ENCODE measurements at regions not wholly inside any gene's neighbourhood (a gene's known extent, or its start where the extent isn't known, plus 50 kb on each side); places are given as distances from the start of the nearest gene placed in this dataset.

DNA sequence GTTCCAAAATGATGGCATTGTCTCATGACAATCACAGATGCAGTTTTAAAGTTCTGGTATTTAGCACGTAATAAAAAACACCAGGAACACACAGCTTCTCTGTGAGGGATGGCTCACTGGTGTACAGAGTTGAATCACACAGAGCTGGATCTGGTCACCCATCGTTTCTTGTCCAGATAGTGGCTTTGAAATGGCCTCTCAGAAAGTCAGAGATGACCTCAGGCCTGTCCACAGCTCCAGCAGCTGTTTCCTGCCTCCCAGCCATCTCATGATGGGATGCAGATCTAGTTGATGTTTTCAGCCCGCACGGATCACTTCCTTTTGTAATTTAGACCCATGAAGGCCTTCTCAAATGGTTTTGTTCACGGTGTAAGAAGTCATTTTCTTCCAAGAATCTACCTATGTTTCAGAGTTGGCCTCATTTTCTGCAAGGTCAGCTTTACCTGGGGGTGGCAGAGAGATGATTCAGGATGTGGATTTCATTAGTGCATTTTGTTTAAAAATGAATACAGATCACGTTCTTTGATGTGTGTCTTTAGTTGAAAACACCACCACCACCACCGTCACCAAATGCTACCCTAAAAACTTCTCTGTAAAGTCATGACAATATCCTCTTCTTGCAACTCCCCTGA is 166.2 kb downstream of the SNX10 start:
- H3K4me3 ChIP-seq (ENCODE audit: low read depth, low read length) = no peak overlapping the region
- DNase-seq (ENCODE audit: low read depth) = no peak
- no peak for TF ChIP-seq CTCF (IDR thresholded peaks at IDR 0.05; ENCODE audit: low read depth, low read length, missing control alignments)

DNA sequence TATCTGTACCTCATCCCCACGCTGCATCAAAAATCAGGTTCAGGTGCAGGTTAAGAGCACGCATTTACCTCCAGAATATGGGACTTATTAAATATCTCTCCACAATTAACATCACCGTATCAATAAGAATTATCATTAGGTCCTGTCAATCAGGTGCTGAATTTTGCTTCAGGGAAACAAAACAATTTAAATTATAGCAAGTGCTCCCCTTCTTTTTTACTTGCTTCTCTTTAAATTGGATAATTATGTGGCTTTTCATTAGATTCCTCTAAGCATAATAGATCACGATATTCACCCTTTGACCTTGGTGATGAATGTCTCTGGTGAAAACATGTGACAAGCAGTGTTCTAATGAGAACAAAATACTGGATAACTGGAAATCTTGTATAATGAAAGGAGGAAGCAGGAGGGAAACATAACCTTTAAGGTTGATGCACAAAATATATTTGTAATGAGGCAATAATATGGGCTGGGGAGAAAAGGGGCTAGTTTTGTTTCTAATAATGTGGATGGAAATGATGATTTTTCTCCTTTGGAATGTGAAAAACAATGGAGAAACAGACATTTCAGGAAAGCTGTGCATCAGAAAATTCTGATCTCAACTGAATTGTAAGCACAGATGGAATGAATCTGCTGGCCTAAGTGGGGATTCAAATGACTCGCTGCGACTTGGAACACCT is 166.9 kb downstream of the SNX10 start:
- TF ChIP-seq CTCF (IDR thresholded peaks at IDR 0.05; ENCODE audit: low read depth, low read length, missing control alignments) = no peak
- H3K4me3 ChIP-seq (ENCODE audit: low read depth, low read length) = no peak overlapping the region

GRCh38 chr7:26459540-26460193 is 168.0 kb downstream of the SNX10 start:
- TF ChIP-seq CTCF (IDR thresholded peaks at IDR 0.05; ENCODE audit: low read depth, low read length, missing control alignments) = no peak
- DNase-seq (ENCODE audit: low read depth) = no peak
- H3K4me3 ChIP-seq (ENCODE audit: low read depth, low read length) = no peak overlapping the region

More for the DNA sequence above, 166.9 kb downstream of the SNX10 start:
- no peak for DNase-seq (ENCODE audit: low read depth)

DNA sequence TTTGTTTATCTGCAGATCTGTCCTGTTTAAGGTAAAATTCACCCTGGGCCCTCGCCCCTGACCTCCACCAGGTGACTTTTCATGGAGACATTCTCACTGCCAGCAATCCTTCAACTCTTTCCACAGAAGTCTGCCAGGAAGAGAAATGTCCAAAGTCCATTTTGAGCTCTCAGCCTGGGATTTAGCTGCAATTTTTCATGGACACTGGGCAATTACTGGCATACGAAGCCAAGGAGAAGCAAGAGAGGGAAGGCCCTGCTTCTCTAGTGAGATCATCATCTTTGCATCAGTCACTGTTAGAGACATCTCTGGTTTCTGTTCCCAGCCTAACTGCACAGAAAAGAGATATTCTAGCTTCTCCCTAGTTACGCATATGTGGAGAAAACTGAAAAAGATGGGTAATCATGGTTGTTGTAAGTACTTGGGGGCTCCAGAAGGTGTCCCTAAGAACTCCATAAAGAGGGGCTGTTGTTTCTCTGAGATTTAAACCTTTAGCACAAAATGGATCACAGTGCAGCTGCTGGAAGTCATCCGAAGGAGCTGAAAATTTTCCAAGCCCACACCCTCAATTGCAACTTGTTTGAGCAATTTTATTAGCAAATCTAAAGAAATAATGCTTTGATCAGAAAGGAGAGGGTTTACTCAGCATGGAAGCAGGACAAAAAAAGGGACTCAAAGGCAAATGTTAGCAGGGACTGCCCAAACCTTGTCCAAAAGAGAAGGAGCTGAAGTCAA is 168.9 kb downstream of the SNX10 start:
- DNase-seq (ENCODE audit: low read depth) = no peak
- no peak overlapping the region for H3K4me3 ChIP-seq (ENCODE audit: low read depth, low read length)
- TF ChIP-seq CTCF (IDR thresholded peaks at IDR 0.05; ENCODE audit: low read depth, low read length, missing control alignments) = no peak

GRCh38 chr7:26461518-26461917 is 169.9 kb downstream of the SNX10 start:
- no peak for DNase-seq (ENCODE audit: low read depth)
- TF ChIP-seq CTCF (IDR thresholded peaks at IDR 0.05; ENCODE audit: low read depth, low read length, missing control alignments) = no peak
- H3K4me3 ChIP-seq (ENCODE audit: low read depth, low read length) = no peak overlapping the region

GRCh38 chr7:26466007-26466406 is 174.3 kb downstream of the SNX10 start:
- no peak overlapping the region for H3K4me3 ChIP-seq (ENCODE audit: low read depth, low read length)
- no peak for TF ChIP-seq CTCF (IDR thresholded peaks at IDR 0.05; ENCODE audit: low read depth, low read length, missing control alignments)
- DNase-seq (ENCODE audit: low read depth) = no peak
